HG02981 (cell line): ENCODE measurements at regions not wholly inside any gene's neighbourhood (a gene's known extent, or its start where the extent isn't known, plus 50 kb on each side); places are given as distances from the start of the nearest gene placed in this dataset.
"Not testable (repeated sequence)": the region's sequence is repeated elsewhere in the genome, so short reads cannot be mapped to it uniquely, and the experiment has no call there.

Experiments used
- ATAC-seq: cut with Tn5 transposase; IDR thresholded peaks from one replicate; pipeline ENCODE4 v1.9.1; 2021; ENCODE audit warnings: mild to moderate bottlenecking, moderate library complexity; ENCODE audit not compliant: unreplicated experiment

DNA sequence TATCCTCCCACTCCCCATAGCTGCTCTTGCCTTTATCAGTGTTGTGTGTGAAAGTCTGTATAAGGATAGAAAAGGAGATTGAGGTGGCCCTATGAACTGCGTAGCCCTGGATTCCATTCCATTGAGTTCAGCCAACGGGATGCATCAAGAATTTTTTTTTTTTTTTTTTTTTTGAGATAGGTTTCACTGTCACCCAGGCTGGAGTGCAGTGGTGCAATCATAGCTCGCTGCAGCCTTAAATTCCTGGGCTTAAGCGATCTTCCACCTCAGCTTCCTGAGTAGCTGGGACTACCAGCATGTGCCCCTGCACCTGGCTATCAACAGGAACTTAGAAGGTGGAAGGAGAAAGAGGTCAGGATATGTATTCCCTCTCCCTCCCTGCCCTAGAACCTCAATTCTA lies 187.2 kb upstream of the SPRY1 start:
- no peak for ATAC-seq

DNA sequence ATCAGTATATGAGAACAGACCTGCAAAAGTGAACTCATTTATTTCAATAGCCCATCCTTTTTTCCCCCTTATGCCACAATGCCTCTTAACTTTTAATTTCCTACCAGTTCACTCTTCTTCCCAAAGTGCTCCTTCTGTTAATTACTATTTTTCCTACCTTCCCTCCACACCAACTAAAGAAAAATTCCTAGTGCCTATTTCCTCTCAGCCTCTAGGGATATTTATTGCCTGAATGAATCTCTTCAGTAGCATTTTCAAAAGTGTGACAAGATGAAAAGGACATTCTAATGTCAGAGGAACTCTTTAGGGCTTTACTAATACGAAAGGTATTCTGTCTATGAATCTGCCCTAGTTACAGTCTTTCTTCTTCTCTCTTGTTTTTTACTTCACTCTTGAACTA lies 181.1 kb upstream of the SPRY1 start:
- ATAC-seq = no peak

DNA sequence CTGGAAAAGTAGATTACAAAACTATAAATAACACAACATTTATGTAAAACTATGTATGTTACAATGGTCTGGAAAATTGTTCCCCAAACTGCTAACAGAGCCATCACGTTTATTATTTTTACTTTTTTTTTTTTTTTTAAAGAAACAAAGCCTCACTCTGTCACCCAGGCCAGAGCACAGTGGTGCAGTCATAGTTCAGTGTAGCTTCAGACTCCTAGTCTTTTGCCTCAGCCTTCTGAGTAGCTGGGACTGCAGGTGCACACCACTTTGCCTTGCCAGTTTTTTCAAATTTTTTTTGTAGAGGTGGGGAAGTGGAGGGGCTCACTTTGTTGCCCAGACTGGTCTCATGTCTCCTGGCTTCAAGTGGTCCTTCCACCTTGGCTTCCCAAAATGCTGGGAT lies 180.1 kb upstream of the SPRY1 start:
- no peak for ATAC-seq

DNA sequence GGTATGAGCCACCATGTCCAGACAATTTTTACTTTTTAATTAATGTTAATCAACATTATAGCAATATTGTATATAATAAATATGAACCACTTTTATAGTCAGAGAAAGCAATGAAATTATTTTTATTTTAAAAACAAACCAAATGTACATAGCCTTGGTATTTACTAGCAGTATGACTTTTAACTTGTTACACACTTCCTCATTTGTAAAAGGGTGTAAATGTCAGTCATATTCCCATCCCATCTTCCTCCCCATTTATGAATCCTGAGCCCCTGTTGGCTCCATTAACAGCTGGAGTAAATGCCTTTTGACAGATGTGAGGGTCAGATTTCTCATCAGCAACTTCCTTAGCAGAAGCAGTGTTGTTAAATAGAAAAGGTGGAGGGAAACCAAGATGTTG lies 179.6 kb upstream of the SPRY1 start:
- ATAC-seq = no peak

DNA sequence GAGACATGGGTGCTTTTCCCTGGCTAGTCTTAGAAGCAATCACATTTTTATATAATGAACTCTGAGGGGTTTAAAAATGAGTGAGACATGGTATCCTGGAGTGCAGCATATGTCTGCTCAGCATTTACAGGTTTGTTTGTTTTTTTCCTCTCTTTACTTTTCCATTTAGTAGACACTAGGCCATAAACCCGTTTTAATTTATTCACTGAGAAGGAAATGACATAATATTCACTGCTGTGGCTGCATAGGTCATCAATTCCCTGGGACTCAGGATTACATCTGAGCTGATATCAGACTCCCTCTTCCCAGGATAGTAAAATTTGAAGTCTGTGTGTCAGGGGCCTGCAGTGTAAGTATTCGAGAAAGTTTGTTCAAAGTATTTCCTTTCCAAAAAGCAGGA lies 178.9 kb upstream of the SPRY1 start:
- no peak for ATAC-seq

DNA sequence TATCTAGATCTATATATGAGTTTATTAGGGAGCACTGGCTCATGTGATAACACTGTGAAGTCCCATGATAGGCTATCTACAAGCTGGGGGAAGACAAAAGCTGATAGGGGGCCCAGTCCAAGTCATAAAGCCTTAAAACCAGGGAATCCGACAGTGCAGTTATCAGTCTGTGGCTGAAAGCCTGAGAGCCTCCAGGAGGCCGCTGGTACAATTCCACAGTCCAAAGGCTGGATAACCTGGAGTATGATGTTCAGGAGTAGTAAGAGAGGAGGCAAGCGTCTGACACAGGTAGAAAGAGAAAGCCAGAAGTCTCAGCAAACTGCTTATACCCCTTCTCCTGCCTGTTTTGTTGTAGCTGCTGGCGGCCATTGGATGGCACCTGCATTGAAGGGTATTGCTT lies 177.6 kb upstream of the SPRY1 start:
- no peak for ATAC-seq

DNA sequence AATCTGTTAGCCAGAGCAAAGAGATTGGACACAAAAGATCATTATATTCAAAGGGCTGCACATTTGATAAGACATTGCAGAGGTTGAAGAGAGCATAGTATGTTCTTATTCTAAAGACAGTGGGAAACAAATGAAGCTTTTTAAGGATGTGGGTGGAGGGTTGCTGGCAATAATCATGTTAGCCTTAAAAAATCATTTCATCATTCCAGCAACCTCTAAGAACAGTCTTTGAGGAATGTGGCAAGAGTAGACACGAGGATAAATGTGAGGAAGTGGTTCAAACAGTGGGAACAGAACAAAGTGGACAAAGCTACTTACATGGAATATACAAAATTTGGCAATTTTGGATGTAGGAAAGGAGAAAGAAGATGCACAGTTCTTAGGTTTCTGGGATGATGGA lies 167.3 kb upstream of the SPRY1 start:
- ATAC-seq = no peak

DNA sequence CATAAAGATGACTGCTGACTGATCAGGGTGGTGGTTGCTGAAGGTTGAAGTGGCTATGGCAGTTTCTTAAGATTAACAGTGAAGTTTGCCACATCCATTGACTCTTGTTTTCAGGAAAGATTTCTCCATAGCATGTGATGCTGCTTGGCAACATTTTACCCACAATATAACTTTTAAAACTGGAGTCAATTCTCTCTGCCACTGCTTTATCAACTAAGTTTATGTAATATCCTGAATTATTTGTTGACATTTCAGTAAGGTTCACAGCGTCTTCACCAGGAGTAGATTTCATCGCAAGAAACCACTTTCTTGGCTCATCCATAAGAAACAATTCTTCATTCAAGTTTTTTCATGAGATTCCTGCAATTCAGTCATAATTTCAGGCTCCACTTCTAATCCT lies 166.5 kb upstream of the SPRY1 start:
- ATAC-seq = no peak

DNA sequence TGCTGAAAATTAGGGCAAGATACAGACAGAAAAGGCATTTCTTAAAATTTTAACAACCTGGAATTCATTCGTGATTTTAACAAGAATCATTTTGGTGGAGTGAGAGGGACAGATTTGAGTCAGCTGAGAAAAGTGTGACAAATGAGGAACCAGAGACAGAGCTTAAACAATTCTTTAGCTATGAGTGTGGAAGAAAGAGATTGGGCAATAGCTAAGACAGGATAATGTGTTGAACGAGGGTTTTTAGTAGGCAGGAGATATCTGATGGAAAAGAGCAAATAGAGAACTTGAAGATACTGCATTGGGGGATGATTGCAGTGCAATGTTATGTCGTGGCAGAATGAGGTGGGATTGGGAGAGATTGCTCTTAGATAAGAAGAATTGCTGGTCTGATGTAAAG lies 164.2 kb upstream of the SPRY1 start:
- ATAC-seq = no peak

DNA sequence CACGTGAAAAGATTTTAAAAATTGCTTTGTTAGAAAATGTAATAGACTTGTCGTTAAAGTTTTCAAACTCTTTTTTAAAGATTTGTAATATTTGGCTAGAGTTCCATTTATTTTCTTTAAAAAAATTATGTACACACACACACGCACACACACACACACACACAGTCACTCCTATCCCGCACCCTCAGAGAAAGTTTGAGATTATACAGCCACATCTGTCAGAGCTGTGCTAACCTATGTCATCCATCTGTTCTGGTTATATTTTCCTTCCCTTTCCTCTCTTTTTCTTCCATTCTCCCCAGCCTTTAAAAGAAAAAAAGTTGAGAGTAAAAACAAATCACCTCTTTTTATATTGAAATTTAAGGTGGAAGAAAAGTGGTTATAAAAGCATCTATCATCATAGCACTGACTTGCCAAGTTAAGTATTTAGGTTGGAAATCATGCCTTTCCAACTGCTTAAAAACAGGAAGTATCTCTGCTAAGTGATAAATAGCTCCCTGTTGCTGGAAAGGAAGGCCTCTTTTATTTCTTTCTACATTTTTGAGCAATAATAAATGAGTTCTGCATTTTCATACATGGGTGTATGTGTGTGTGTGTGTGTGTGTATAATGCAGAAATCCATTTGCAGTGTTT lies 163.3 kb upstream of the SPRY1 start:
- no peak for ATAC-seq

DNA sequence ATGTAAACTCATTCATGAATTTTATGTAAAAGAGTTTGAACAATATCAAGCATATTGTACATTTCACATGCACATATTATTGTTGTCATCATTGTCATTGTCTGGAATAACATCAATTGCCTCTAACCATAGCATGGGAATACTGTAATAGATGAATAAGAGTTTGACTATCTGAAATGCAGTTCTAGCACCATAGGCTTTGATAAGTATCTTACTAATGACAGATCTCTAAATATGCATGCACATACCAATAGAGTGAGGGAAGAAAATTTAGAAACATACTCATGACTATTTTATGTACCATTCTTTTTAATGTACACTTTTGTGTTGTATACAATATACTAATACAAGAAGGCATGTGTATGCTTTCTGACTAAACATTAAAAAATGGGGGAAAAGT lies 161.6 kb upstream of the SPRY1 start:
- ATAC-seq = no peak

DNA sequence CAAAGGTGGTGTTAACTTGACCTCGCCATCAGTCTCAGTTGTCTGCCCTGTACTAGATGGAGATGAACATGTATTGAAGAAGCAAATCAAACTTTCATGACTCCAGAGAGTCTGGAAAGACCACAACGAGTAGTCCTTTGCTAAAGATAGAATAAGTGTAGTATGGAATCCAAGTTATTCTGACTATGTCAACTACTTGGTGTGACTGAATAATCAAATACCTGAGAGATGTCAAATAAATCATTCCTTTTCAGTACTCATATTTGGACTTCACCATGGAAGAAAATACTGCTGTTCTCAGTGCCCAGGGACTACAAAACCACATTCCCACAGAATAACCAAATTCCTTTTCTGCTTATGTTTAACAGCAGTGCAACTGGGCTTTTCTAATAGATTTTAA lies 161.2 kb upstream of the SPRY1 start:
- no peak for ATAC-seq

DNA sequence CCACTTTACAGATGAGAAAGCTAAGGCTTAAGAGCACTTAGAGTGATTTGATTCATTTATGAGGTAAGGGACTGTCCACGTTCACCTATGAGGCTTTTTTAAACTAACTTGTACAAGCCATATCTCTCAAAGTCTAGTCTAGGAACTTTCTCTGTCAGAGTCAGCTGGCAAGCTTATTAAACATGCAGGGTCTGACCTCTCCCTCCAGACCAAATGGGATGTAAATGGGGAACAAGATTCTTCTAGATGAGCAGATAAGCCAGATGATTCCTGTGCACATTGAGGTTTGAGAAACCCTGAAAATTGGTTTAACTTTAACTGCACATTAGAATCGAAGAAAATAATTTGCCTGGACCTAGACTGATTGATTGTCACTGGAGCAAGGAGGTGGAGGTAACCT lies 160.0 kb upstream of the SPRY1 start:
- no peak for ATAC-seq

DNA sequence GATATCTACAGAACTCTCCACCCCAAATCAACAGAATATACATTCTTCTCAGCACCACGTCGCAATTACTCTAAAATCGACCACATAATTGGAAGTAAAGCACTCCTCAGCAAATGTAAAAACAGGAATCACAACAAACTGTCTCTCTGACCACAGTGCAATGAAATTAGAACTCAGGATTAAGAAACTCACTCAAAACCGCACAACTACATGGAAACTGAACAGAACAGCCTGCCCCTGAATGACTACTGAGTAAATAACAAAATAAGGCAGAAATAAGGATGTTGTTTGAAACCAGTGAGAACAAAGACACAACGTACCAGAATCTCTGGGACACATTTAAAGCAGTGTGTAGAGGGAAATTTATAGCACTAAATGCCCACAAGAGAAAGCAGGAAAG lies 156.3 kb upstream of the SPRY1 start:
- not testable (repeated sequence) for ATAC-seq

DNA sequence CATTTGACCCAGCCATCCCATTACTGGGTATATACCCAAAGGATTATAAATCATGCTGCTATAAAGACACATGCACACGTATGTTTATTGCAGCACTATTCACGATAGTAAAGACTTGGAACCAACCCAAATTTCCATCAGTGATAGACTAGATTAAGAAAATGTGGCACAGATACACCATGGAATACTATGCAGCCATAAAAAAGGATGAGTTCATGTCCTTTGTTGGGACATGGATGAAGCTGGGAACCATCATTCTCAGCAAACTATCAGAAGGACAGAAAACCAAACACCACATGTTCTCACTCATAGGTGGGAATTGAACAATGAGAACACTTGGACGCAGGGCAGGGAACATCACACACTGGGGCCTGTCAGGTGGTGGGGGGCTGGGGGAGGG lies 153.4 kb upstream of the SPRY1 start:
- ATAC-seq = not testable (repeated sequence)

DNA sequence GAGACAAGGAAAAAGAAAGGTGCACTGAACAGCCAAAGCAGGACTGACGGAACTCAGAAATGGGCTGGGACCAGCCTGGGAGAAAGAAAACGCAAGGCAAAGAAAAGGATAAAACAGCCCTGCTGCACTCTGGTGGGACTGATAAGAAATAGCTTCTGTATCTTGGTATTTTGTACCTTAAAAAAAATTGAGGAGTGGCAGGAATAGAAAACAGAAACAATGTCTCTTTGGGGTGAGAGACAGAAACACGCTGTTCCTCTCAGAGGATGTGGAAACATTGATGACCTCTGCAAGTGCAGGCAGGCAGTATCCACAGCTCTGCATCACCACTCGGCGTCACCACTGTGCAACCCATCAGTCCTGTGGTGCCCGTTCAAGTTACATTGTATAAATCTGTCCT lies 152.5 kb upstream of the SPRY1 start:
- no peak for ATAC-seq

DNA sequence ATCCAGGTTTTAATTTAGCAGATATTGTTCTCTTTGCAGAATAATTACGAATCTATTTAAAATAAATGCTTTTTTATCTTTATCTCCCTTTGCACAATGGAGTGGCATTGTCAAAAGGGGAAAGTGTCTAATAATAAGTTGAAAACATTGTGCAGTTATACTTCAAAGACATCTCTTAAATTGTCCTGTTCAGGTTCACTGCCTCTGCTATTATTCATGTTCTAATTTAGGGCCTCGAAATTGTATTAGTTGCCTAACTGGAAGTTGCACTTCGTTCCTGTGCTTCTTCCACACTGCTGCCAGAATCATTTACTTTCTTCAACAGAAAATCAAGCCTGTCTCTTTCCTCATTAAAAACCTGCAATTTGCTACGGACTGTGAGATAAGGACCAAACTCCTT lies 150.5 kb upstream of the SPRY1 start:
- ATAC-seq = no peak

DNA sequence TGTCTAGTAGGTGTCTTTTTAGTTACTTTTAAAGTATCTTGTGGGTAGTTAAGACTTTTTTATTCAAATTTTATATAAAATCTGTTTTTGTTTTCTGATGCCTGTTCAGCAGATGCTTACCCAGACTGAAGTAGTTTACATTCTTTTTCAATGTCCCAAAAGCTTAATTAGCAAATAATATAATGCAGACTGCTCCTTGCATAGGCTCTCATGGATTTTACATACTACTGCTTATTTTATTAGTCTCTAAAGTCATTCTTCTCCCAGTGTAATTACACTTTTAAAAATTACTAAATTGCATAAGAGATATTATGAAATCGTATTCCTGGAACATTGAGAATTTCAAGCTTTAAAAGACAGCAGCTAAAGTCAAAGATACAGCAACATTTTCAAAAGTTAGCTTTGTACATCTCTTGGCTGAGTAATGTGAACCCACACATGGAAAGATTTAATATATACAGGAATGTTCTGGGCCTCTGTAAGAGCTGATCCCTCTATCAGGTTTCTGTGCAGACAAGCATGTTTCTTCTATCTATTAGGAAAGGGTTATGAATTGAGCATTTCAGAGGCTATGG lies 148.4 kb upstream of the SPRY1 start:
- no peak for ATAC-seq

DNA sequence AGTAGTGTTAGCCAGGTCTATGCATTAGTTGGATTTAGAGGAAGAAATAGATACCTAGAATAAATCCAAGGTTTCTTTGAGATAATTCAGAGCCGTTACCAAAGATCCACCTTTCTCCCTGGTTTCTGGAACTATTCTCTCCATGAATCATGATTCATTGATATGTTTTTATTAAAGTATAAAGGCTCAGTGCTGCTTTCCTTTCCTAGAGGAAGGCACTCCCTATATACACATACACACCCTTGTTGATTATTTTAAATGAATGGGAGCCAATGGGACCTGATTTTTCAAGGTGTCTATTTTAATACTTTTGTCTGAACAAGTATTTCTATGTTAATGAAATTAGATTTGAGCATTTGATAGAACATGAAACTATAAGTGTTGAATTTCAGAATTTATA lies 146.8 kb upstream of the SPRY1 start:
- ATAC-seq = no peak

DNA sequence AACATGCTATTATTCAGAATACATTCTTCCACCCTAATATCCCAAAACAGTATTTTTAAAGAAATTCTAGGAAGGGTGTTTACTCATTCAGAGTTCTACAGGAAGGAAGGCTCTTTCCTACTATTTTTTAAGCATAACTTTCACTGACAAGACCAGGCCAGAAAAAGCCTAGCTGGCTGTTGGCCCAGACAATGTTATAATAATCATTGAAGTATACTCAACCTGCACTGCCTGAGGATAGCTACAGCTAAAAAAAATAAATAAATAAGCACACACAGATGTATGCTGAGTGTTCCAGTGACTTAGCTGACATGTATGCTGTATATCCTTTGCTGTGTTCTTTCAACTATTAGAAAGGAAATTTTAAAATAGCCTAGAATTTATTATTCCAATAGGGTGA lies 145.8 kb upstream of the SPRY1 start:
- ATAC-seq = no peak

DNA sequence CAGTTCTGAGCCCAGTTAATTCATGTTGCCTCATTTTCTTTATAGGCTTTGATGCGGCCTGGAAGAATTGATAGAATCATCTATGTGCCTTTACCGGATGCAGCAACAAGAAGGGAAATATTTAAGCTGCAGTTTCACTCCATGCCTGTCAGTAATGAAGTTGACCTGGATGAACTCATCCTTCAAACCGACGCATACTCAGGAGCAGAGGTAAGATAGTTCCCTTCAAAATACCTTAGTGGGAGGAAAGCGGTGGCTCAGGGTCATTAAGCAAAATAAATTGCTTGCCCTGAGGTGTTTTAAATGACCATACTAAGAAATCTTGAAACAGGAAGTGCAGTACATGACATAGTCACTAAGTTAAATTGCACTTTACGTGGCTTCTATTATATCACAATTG lies 140.6 kb upstream of the SPRY1 start:
- ATAC-seq = no peak

DNA sequence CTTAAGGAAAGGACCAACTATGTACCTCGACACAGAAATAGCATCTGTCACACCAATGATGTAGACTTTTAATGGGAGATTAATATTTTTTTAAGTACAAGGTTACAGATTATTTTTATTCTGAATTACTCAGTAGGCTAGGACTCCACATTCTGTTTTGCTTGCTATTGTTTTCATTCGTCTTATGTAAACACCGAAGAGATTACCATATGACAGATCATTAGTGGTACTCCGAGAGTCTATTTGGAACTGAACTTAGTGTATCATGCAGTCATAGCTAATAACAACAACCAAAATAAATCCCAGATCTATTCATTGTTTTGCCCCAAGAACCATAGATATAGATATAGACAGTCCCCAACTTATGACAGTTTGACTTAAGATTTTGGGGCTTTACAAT lies 139.7 kb upstream of the SPRY1 start:
- no peak for ATAC-seq

DNA sequence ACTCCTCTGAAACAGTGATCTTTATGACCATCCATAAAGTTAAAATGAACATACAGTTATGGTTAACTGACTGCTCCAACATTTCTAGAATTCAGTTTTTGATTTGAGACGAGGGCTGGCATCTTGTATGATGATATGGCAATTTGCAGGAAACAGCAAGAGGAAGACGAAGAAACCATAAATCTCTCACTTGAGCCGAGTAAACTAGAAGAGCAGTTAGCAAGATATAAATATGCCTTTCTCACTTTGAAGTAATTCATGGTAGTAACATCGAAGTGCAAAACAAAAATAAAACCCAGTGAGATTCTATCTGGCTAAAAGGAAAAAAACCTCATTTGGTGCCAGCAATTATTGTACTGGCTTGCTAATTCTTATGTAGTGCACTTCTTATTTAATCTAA lies 139.0 kb upstream of the SPRY1 start:
- ATAC-seq = no peak
